CD4-positive, alpha-beta T cell treated with Interleukin-6 at 100 ng/mL for 8 hours (primary cell): ENCODE measurements at regions not wholly inside any gene's neighbourhood (a gene's known extent, or its start where the extent isn't known, plus 50 kb on each side); places are given as distances from the start of the nearest gene placed in this dataset.

ENCODE experiments used
- DNase-seq: peaks from one replicate; pipeline ENCODE4 v3.0.0-alpha.2; 2020; ENCODE audit warnings: mixed read lengths, low spot score

- DNase-seq = peak; percentile 38
These were observed 69.2 kb upstream of the CES5A start for GRCh38 chr16:55944377-55944802.

- DNase-seq = no peak
These were observed 68.1 kb upstream of the CES5A start for GRCh38 chr16:55943267-55943666.

GRCh38 chr16:55942821-55943220 lies 67.6 kb upstream of the CES5A start:
- DNase-seq = no peak

GRCh38 chr16:55941552-55941951 lies 66.4 kb upstream of the CES5A start:
- DNase-seq = no peak

GRCh38 chr16:55938126-55938525 lies 63.0 kb upstream of the CES5A start:
- no peak for DNase-seq

- no peak for DNase-seq
These were observed 57.9 kb upstream of the CES5A start for GRCh38 chr16:55933038-55933437.

GRCh38 chr16:55930036-55930435 lies 54.9 kb upstream of the CES5A start:
- DNase-seq = no peak

- DNase-seq = no peak
These were observed 54.0 kb upstream of the CES5A start for GRCh38 chr16:55929181-55929580.

- DNase-seq = no peak
These were observed 50.1 kb upstream of the CES5A start for GRCh38 chr16:55925242-55925641.
